Stomach smooth muscle (tissue), 2 donors: ENCODE measurements at regions not wholly inside any gene's neighbourhood (a gene's known extent, or its start where the extent isn't known, plus 50 kb on each side); places are given as distances from the start of the nearest gene placed in this dataset.

ENCODE experiments used
- H3K27ac ChIP-seq: one replicate; pipeline ENCODE4 v1.7.0; 2013; ENCODE audit warnings: mild to moderate bottlenecking, low read length, inconsistent platforms
- H3K27me3 ChIP-seq, 2 donors: one replicate each; pipeline ENCODE4 v1.7.0; 2013; ENCODE audit warnings: low read length in 2 of 2; ENCODE audit not compliant: insufficient read depth in 2 of 2, control insufficient read depth in 1 of 2
- H3K36me3 ChIP-seq, 2 donors: one replicate each; pipeline ENCODE4 v1.7.0; 2013; ENCODE audit warnings: low read length in 2 of 2; ENCODE audit not compliant: control insufficient read depth in 2 of 2, insufficient read depth in 2 of 2
- H3K4me1 ChIP-seq: one replicate; pipeline ENCODE4 v1.7.0; 2013; ENCODE audit warnings: low read length; ENCODE audit not compliant: control insufficient read depth, insufficient read depth
- H3K4me3 ChIP-seq, 2 donors: one replicate each; pipeline ENCODE4 v1.7.0; 2013; ENCODE audit warnings: low read length in 2 of 2
- H3K9ac ChIP-seq, 2 donors: one replicate each; pipeline ENCODE4 v1.7.0; 2013; ENCODE audit warnings: low read length in 2 of 2, mild to moderate bottlenecking in 1 of 2
- H3K9me3 ChIP-seq, 2 donors: one replicate each; pipeline ENCODE4 v1.7.0; 2013; ENCODE audit warnings: low read length in 2 of 2; ENCODE audit not compliant: control insufficient read depth in 2 of 2
- donor health status: healthy.
- donor health status: Pancreatic carcinoma.

DNA sequence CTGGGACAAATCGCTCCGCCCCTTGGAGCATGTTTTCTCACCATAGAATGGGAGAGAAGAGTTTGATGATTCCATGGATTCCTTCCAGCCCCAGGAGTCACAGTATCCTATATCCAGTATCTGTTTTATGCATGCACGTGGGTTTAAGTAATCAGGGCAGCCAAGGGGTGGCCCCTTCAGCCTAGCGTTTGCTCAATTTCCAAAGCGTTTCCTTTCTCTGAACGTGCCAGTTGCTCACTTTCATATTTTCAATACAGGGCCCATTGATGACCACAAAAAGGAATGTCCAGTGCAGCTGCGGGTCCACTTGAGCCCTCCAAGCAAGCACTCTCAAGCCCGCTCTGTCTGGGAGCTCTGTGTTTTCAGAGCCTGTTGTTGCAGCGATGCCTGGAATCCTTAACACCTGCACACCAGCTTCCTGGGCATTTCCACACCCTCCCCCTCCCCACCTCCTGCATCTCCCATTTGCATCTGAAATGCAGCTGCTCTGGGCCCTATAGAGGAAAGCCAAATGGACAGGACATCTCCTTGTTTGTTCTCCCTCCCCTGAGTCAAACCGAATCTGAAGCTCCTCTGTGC, 164.3 kb upstream of the LPP start:
- H3K9ac ChIP-seq, result no peak overlapping the region
- no peaks in the 10 kb centered on the region for H3K36me3 ChIP-seq
- no peaks in the 10 kb centered on the region for H3K9me3 ChIP-seq
- H3K27me3 ChIP-seq, result no peaks in the 10 kb centered on the region
- no peak overlapping the region for H3K4me3 ChIP-seq
- H3K27ac ChIP-seq, result no peak overlapping the region
- no peaks in the 10 kb centered on the region for H3K4me1 ChIP-seq

DNA sequence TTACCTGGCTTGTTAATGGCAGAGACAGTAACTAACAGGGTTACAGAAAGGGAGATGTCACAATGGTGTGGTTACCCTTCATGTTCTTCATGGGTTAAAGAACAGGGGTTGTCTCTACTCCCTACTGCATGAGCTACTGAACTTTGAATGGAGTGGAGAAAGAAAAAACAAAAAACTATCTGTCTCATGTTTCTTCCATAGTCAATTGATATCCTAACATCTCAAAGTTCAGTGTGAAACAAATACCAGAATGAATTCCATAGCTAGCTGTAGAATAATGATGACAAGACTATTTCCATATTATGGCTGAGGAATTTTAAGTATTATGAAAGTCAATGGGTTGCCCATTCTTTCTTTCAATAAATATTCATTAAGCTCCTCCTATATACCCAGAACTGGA, 161.3 kb upstream of the LPP start:
- Histone ChIP-seq H3K36me3 (no peaks in the 10 kb centered on the region), H3K4me1 (no peaks in the 10 kb centered on the region), H3K27ac (no peak overlapping the region), H3K9ac (no peak overlapping the region), H3K4me3 (no peak overlapping the region), H3K9me3 (no peaks in the 10 kb centered on the region), H3K27me3 (no peaks in the 10 kb centered on the region)

DNA sequence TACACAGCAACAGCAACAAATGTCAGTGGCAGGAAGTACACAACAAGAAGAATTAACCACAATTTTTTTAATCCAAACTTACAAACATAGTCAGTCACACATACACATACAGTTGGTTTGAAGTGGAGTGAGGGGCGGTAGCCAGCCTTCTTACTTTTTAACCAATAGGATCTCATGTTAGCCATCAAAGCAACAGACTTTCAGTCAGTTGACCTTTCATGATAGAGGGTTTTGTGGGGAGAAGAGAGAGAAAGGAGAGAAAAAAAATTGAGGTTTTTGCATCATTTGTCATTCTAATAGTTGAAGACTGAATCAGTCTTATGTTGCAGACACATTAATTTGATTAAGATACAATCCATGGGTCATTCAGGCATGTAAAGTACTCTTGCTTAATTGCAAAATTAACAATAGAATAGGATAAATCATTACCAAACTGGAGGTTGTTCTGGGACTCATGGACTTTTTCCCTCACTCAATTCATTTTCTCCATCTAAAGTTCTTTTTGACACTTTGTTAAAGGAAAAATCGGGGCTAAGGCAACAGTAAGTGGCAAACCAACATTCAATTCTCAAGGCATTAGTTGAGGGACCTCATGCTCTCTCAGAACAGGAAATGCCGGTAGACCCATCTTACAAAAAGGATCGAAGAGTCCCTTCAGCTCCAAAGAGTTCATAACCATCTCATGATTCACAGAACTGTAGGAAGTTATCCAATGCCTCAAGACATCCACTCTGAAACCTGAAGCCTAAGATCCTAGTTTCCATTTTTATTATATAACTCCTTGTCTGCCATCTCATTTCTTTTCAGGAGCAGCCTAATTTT, 159.5 kb upstream of the LPP start:
- no peak overlapping the region for H3K9ac ChIP-seq
- H3K36me3 ChIP-seq, result no peaks in the 10 kb centered on the region
- H3K27ac ChIP-seq, result no peak overlapping the region
- H3K27me3 ChIP-seq, result no peaks in the 10 kb centered on the region
- no peaks in the 10 kb centered on the region for H3K4me1 ChIP-seq
- no peaks in the 10 kb centered on the region for H3K9me3 ChIP-seq
- H3K4me3 ChIP-seq, result no peak overlapping the region

DNA sequence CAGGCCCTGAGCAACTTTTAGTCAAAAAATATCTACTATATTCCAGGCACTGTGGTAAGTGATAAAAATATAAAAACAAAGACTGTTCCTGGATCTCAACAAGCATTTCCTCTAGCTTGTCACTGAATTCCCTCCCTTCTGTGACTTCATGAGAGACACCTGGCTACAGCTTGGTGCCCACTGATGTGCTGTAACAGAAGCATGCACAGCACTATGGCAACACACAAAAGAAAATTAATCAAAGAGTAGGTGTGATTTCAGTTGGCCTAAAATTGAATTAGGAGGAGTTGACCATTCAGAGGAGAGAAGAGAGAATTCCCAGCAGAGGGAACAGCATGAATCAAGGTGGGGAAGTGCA, 158.9 kb upstream of the LPP start:
- H3K27ac ChIP-seq, result no peak overlapping the region
- H3K27me3 ChIP-seq, result no peaks in the 10 kb centered on the region
- no peak overlapping the region for H3K4me3 ChIP-seq
- H3K9ac ChIP-seq, result no peak overlapping the region
- no peaks in the 10 kb centered on the region for H3K36me3 ChIP-seq
- H3K4me1 ChIP-seq, result no peaks in the 10 kb centered on the region
- no peaks in the 10 kb centered on the region for H3K9me3 ChIP-seq

DNA sequence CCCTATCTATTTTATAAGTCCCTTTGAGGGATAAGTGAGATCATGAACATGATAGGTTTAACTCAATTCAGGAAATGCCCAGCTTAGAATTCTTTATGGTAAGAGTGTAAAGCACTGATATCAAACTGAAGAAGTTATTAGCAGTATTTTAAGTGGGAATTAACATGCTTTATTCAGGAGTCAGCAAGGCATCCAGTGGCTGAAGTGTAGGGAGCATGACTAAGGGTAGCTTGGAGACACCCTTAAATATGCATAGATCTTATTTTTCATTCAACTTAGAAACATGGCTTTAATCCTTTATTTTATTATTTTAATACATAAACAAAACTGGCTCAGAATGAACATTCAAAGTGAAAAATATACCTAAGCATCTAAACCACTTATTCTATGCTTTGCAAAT, 158.3 kb upstream of the LPP start:
- Histone ChIP-seq H3K4me1 (no peaks in the 10 kb centered on the region), H3K9me3 (no peaks in the 10 kb centered on the region), H3K27ac (no peak overlapping the region)

DNA sequence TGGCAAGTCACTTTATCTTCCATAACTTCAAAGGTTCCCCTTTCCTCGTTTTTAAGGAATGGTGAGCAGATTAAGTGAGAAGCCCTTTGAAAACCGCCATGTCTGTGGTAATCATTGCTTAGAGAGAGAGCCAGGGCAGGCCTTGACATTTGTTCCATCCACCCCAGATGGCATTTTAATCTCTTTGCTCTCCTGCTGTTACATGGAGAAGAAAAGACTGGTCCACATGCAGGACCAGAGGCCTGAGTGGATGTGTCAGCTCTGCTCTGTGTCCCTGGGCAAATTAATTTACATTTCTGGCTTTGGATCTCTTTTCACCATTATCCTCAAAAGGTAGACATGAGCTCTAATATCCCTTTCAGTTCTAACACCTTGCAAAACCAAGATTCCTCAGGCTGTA, 157.3 kb upstream of the LPP start:
- H3K9ac ChIP-seq, result no peak overlapping the region
- no peaks in the 10 kb centered on the region for H3K4me1 ChIP-seq
- H3K9me3 ChIP-seq, result no peaks in the 10 kb centered on the region
- H3K36me3 ChIP-seq, result no peaks in the 10 kb centered on the region
- no peak overlapping the region for H3K27ac ChIP-seq
- no peaks in the 10 kb centered on the region for H3K27me3 ChIP-seq
- H3K4me3 ChIP-seq, result no peak overlapping the region

More for the DNA sequence above, 158.3 kb upstream of the LPP start:
- H3K36me3 ChIP-seq, result no peaks in the 10 kb centered on the region
- no peaks in the 10 kb centered on the region for H3K27me3 ChIP-seq
- no peak overlapping the region for H3K9ac ChIP-seq
- no peak overlapping the region for H3K4me3 ChIP-seq

DNA sequence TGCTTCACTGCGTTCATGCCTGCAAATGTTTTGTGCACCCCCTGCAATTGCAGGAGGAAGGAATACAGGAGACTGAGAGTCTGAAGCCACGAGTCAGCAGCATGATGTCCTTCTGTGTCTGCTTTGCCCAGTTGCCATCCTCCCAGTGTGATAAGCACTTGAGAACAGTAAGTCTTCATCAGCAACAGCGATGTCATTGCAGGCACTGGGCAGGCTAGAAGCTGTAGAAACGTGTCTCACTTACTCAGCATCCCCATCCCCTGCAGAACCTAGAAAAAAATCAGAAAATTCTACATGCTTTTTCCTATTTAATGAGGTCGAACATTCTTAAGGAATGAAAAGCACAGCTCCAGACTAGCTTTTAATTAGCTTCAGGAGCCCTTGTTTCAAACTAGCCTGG, 156.5 kb upstream of the LPP start:
- H3K27ac ChIP-seq, result no peak overlapping the region
- H3K4me3 ChIP-seq, result no peak overlapping the region
- no peaks in the 10 kb centered on the region for H3K27me3 ChIP-seq
- no peaks in the 10 kb centered on the region for H3K4me1 ChIP-seq
- no peaks in the 10 kb centered on the region for H3K36me3 ChIP-seq
- no peaks in the 10 kb centered on the region for H3K9me3 ChIP-seq
- no peak overlapping the region for H3K9ac ChIP-seq

DNA sequence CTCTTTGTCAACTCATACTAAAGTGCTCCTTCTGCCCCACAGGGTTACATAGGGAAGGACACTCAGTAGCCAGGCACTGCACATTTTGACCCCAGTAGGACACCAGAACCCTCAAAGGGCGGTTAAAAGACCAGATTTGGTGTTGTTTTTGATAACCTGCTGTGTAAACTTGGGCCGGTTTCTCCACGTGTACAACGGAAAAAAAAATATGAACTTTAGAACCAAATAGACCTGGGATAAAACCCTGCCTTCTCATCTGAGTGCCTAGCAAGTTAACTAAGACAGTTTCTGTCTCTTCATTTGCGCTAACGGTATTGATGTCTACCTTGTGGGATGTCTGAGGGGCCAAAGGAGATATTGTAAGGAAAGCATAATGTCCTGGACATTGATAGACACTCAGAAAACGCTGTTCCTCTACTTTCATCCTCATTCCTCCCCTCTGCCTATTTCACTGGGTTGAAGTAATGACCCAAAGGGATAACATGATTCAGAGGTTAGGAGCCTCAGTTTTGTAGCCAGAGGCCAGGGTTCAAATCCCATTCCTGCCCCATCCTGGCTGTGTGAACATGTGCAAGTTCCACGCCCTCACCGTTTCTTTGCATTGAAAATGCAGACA, 155.9 kb upstream of the LPP start:
- no peak overlapping the region for H3K9ac ChIP-seq
- H3K4me3 ChIP-seq, result no peak overlapping the region
- no peaks in the 10 kb centered on the region for H3K4me1 ChIP-seq
- H3K27me3 ChIP-seq, result no peaks in the 10 kb centered on the region
- H3K9me3 ChIP-seq, result no peaks in the 10 kb centered on the region
- H3K27ac ChIP-seq, result no peak overlapping the region
- H3K36me3 ChIP-seq, result no peaks in the 10 kb centered on the region

DNA sequence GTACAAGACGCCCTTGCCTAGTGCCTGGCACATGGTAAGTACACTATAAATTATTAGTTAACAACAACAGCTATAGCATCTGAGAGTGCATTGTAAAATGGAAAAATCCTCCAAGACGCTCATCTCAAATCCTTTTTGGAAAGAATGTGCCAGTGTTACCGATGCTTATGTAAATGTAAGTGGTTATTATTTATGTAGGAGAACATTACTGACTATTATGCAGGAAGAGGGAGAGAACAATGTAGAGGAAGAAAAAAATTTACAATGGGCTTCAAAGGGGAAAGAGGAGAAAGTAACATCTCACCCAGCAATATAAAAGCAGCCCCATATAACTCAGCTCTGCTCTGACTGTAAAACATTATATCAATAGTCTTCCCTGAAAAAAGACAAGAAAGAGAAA, 155.3 kb upstream of the LPP start:
- no peaks in the 10 kb centered on the region for H3K36me3 ChIP-seq
- no peak overlapping the region for H3K9ac ChIP-seq

DNA sequence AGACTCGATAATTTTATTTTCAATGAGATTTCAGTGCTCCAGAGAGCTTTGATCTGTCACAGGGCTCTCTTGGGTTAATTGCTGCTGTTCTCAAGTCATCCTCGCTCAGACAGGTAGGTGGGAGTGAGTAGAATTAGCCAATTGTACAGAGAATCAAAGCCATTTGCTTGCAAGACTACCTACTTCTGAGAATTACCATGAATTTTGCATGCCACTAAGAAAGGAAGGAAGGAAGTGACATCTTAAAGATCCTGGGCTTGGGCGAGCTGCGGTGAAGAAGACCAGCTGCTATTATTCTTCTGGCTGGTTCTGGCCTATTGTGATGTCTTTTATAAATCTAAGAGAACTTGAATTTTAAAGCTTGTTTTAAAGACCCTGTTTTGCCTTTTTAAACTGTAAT, 154.1 kb upstream of the LPP start:
- Histone ChIP-seq H3K9me3 (no peaks in the 10 kb centered on the region), H3K27ac (no peak overlapping the region), H3K4me3 (no peak overlapping the region), H3K4me1 (no peaks in the 10 kb centered on the region), H3K27me3 (no peaks in the 10 kb centered on the region), H3K9ac (no peak overlapping the region), H3K36me3 (no peaks in the 10 kb centered on the region)

More for the DNA sequence above, 155.3 kb upstream of the LPP start:
- Histone ChIP-seq H3K27me3 (no peaks in the 10 kb centered on the region), H3K27ac (no peak overlapping the region), H3K4me1 (no peaks in the 10 kb centered on the region), H3K9me3 (no peaks in the 10 kb centered on the region), H3K4me3 (no peak overlapping the region)

DNA sequence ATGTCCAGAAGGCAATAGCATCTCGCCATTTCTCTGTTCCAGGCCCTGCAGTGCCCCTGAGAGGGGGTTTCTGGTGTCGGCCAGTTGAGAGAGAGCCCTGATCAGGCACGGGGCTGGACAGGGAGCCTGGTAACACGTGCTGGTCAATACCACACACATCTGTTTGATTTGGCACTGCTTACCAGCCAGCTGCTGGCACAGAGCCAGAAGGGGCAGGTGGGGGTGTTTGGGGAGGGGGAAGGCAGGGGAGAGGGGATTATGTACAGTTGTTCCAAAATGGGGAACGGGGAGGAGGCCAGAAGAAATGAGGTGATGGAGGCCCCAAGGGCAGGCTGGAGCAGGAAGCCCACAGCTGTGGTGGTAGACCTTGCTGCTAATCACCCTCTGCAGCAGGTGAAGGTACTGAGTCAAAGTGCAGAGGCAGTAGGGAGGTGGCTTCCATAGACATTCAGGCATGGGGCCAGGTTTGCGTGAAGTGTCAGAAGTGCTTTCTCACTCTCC, 153.5 kb upstream of the LPP start:
- Histone ChIP-seq H3K4me3 (no peak overlapping the region), H3K9ac (no peak overlapping the region), H3K4me1 (no peaks in the 10 kb centered on the region), H3K27me3 (no peaks in the 10 kb centered on the region), H3K9me3 (no peaks in the 10 kb centered on the region), H3K27ac (no peak overlapping the region), H3K36me3 (no peaks in the 10 kb centered on the region)
